ENCODE measurements at regions not wholly inside any gene's neighbourhood (a gene's known extent, or its start where the extent isn't known, plus 50 kb on each side); places are given as distances from the start of the nearest gene placed in this dataset.

DNA sequence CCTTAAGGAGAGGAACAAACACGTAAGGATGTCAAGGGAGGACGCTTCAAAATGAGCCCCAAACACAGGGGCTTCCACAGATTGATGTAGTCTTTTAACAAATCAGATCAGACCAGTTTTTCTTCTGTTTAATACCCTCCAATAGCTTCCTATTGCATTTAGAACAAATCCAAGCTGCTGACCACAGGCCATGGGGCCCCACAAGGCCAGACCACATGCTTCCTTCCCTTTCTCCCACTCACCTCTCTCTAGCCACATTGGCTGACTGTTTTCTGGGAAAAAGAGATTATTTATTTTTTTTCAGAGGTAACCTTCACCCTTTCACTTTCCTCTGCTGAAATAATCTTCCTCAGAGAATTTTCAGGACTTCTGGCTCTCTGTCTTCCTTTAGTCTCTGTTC lies 380.6 kb downstream of the SIPA1L2 start:
- Histone ChIP-seq H3K9me3 (no peaks in the 10 kb centered on the region), H3K36me3 (no peaks in the 10 kb centered on the region), H3K27me3 (no peaks in the 10 kb centered on the region), H3K4me3 (no peak overlapping the region), H3K27ac (no peak overlapping the region), H3K4me1 (no peaks in the 10 kb centered on the region)
- no peak for DNase-seq
- no peak for TF ChIP-seq CTCF (IDR thresholded peaks at IDR 0.05)
- intact Hi-C loops (cut with DNase I; ENCODE audit: low total_unique reads), result no loop called here

DNA sequence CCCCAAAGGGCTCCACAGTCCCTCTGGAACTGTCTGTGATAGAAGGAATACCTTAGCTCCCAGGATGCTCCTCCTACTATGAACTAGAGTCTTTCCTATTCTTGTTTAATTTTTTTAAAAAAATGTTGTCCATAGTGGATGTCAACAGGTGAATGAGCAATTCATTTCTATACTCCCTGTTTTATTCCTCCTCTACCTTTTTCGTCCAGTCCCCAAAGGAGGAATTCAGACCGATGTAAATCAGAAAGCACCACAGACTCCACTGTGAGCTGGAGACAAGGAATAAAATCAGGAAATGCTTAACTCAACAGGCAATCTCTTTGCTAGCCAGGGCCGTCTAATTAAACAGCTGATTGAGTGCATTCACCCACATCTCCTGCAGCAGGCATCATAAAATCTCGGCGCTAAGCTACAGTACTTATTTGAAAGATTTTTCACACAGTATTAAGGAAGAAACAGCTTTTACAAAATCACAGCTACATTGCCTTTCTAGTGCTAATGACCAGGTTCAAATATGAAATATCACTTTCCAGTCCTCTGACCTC lies 381.6 kb downstream of the SIPA1L2 start:
- Histone ChIP-seq H3K4me1 (no peaks in the 10 kb centered on the region), H3K27ac (no peak overlapping the region), H3K4me3 (no peak overlapping the region), H3K36me3 (no peaks in the 10 kb centered on the region), H3K27me3 (no peaks in the 10 kb centered on the region), H3K9me3 (no peaks in the 10 kb centered on the region)
- DNase-seq, result no peak
- TF ChIP-seq CTCF (IDR thresholded peaks at IDR 0.05), result no peak
- intact Hi-C loops (cut with DNase I; ENCODE audit: low total_unique reads), result no loop called here

DNA sequence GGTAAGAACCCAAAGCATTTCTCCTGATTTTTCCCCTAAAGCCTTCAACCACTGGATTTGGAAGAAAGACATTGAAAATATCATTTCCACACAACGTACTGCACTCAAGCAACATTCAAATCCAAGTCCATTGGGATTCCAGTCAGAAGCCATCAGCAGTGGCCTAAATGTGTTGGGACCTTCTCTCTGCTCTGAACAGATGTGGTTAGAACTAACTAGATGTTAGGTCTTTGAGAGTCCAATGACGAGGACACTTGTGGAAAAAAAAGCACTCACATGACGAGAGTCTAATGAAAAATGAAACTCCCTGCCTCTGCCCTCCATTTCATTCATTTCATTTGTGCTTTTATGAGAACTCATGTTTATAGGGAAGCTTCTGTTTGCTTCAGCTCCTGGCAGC lies 382.3 kb downstream of the SIPA1L2 start:
- Histone ChIP-seq H3K9me3 (no peaks in the 10 kb centered on the region), H3K36me3 (no peaks in the 10 kb centered on the region), H3K27me3 (no peaks in the 10 kb centered on the region), H3K4me3 (no peak overlapping the region), H3K4me1 (no peaks in the 10 kb centered on the region), H3K27ac (no peak overlapping the region)
- TF ChIP-seq CTCF (IDR thresholded peaks at IDR 0.05), result no peak
- DNase-seq, result no peak
- intact Hi-C loops (cut with DNase I; ENCODE audit: low total_unique reads), result no loop called here

GRCh38 chr1:232244426-232244825 lies 385.5 kb downstream of the SIPA1L2 start:
- no peak for TF ChIP-seq CTCF (IDR thresholded peaks at IDR 0.05)
- no peaks in the 10 kb centered on the region for H3K27me3 ChIP-seq
- no peak overlapping the region for H3K27ac ChIP-seq
- no peak overlapping the region for H3K4me3 ChIP-seq
- no peaks in the 10 kb centered on the region for H3K4me1 ChIP-seq
- no peaks in the 10 kb centered on the region for H3K36me3 ChIP-seq
- no peaks in the 10 kb centered on the region for H3K9me3 ChIP-seq
- DNase-seq, result no peak
- intact Hi-C loops (cut with DNase I; ENCODE audit: low total_unique reads), result no loop called here

- Histone ChIP-seq H3K9me3 (no peaks in the 10 kb centered on the region), H3K27me3 (no peaks in the 10 kb centered on the region), H3K36me3 (no peaks in the 10 kb centered on the region), H3K4me3 (no peak overlapping the region), H3K4me1 (no peaks in the 10 kb centered on the region), H3K27ac (no peak overlapping the region)
- DNase-seq, result no peak
- TF ChIP-seq CTCF (IDR thresholded peaks at IDR 0.05), result no peak
- intact Hi-C loops (cut with DNase I; ENCODE audit: low total_unique reads), result no loop called here
Measured at GRCh38 chr1:232239998-232240397, 389.9 kb downstream of the SIPA1L2 start.

DNA sequence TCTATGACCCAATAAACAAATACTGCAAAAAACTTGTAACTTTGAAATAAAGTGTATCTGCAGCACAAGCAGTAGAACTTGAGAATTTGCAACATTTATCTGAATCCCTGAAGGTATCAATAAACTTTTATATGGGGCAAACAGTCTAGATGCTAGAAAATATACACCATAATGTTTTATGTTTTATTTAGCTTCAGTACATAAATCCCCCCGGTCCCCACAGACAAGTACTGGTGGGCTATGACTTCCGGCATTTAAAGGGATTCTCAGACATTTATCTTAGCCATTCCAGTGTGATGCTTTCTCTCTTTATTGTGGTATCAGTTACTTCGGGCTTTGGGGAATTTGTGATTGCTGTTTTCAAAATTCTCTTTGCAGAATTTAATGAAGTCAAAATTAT lies 390.4 kb downstream of the SIPA1L2 start:
- Histone ChIP-seq H3K4me1 (no peaks in the 10 kb centered on the region), H3K27ac (no peak overlapping the region), H3K9me3 (no peaks in the 10 kb centered on the region), H3K36me3 (no peaks in the 10 kb centered on the region), H3K27me3 (no peaks in the 10 kb centered on the region), H3K4me3 (no peak overlapping the region)
- intact Hi-C loops (cut with DNase I; ENCODE audit: low total_unique reads), result no loop called here
- DNase-seq, result no peak
- TF ChIP-seq CTCF (IDR thresholded peaks at IDR 0.05), result no peak

Data from tibial artery (tissue), 4 donors.